Esophagus (tissue), 2 donors: ENCODE measurements at regions not wholly inside any gene's neighbourhood (a gene's known extent, or its start where the extent isn't known, plus 50 kb on each side); places are given as distances from the start of the nearest gene placed in this dataset.

Source experiments
- H3K27ac ChIP-seq, 2 donors: one replicate each; pipeline ENCODE4 v1.5.1; 2013; ENCODE audit warnings: low read depth in 2 of 2, mild to moderate bottlenecking in 2 of 2, inconsistent platforms in 1 of 2, low read length in 1 of 2, moderate library complexity in 1 of 2
- H3K27me3 ChIP-seq, 2 donors: one replicate each; pipeline ENCODE4 v1.6.1; 2013; ENCODE audit warnings: low read length in 2 of 2, control low read depth in 1 of 2, mild to moderate bottlenecking in 1 of 2; ENCODE audit not compliant: insufficient read depth in 2 of 2, control insufficient read depth in 1 of 2
- H3K36me3 ChIP-seq, 2 donors: one replicate each; pipeline ENCODE4 v1.6.1; 2013; ENCODE audit warnings: low read length in 1 of 2; ENCODE audit not compliant: control insufficient read depth in 2 of 2, insufficient read depth in 2 of 2
- H3K4me1 ChIP-seq, 2 donors: one replicate each; pipeline ENCODE4 v1.6.1; 2013; ENCODE audit warnings: low read length in 1 of 2; ENCODE audit not compliant: control insufficient read depth in 2 of 2, insufficient read depth in 2 of 2
- H3K4me3 ChIP-seq, 2 donors: one replicate each; pipeline ENCODE4 v1.5.1; 2013; ENCODE audit warnings: low read length in 2 of 2, mild to moderate bottlenecking in 2 of 2, low read depth in 1 of 2, moderate library complexity in 1 of 2
- H3K9me3 ChIP-seq, 2 donors: one replicate each; pipeline ENCODE4 v1.6.1; 2013; ENCODE audit warnings: mild to moderate bottlenecking in 2 of 2, low read depth in 1 of 2, low read length in 1 of 2, moderate library complexity in 1 of 2; ENCODE audit not compliant: control insufficient read depth in 2 of 2, insufficient read depth in 1 of 2
- WGBS, 2 donors: extraction: QIAGEN DNeasy Blood & Tissue Kit; methylation state at CpG; one replicate each; pipeline ENCODE4 v1.1.7; 2013; 5-methylcytosine and 5-hydroxymethylcytosine counted together
- donor health status: healthy with polysubstance abuse.
- donor health status: Bipolar disorder and iron deficiency.

DNA sequence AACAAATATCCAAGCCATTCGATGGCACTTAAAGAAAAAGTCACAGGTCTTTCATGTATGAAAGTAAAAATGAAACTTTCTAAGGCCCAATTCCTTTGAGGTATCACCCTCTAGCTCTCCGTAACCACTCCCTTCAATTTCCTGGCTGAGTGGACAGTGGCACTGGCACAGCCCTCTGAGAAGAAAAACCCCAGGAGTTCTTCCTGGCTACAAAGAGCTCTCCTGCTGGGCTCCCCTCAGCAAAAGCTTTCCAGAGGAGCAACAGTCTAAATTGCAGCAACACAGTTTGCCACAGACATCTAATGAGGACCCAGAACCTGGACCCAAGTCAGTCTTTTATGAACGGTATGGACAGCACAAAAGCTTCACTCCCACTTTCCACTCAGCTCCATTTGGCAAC is 71.8 kb downstream of the FUNDC1 start:
- WGBS, 2 donors: 85 to 88% methylated on average over 3 of the region's 3 CpGs
- Histone ChIP-seq H3K27ac (no peak overlapping the region), H3K4me1 (no peaks in the 10 kb centered on the region), H3K27me3 (no peaks in the 10 kb centered on the region), H3K36me3 (no peaks in the 10 kb centered on the region), H3K4me3 (no peak overlapping the region), H3K9me3 (no peaks in the 10 kb centered on the region)

GRCh38 chrX:44462850-44463249 is 79.8 kb downstream of the FUNDC1 start:
- 55 to 59% methylated on average over 4 of the region's 4 CpGs for WGBS, 2 donors
- Histone ChIP-seq H3K4me1 (no peaks in the 10 kb centered on the region), H3K27ac (no peak overlapping the region), H3K9me3 (no peaks in the 10 kb centered on the region), H3K36me3 (no peaks in the 10 kb centered on the region), H3K27me3 (no peaks in the 10 kb centered on the region), H3K4me3 (no peak overlapping the region)

DNA sequence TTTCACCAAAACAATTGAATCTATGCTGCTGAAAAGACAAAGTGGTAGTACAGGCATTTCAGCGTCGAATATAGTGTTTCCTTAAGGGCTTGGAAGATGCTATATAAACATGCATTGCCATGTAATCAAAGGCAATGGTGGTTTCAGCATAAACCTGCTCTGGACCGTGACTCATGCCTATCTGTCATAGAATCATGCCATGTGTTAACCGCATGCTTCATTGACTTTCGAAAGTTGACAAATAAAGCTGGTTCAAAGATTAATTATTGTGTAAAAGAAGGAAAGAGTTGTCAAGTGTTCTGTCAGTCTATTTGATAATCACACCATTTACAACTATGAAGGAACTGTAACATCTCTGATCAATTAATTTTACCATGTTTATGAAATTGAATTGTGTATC is 83.2 kb downstream of the FUNDC1 start:
- Histone ChIP-seq H3K36me3 (no peaks in the 10 kb centered on the region), H3K27me3 (no peaks in the 10 kb centered on the region)
- WGBS, 2 donors: 50 to 66% methylated on average over 5 of the region's 5 CpGs

DNA sequence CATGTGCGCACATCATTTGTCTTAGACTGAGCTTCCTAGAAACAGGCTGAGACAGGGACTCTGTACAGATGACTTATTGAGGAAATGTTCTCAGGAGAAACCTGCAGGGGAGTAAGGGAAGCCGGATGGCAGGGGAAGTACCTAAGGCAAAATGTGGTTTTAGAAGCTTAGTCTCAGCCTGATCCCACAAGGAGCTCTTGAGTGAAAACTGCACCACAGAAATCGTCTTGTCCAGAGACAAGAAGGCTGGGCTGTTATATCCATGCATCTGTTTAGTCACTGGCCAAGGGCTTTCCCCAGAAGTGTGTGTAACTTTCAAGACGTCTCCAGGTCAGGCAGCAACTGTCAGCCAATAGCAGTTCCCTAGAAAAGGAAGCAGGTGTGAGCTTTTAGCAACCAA is 86.0 kb downstream of the FUNDC1 start:
- H3K36me3 ChIP-seq: no peaks in the 10 kb centered on the region
- no peaks in the 10 kb centered on the region for H3K9me3 ChIP-seq
- H3K27ac ChIP-seq: no peak overlapping the region
- H3K4me1 ChIP-seq: no peaks in the 10 kb centered on the region
- H3K4me3 ChIP-seq: no peak overlapping the region
- 47 to 53% methylated on average over 4 of the region's 4 CpGs for WGBS, 2 donors
- H3K27me3 ChIP-seq: peaks cover 0 to 5% of the 10 kb centered on the region in 2 donors

More for the DNA sequence above, 83.2 kb downstream of the FUNDC1 start:
- Histone ChIP-seq H3K4me3 (no peak overlapping the region), H3K4me1 (no peaks in the 10 kb centered on the region), H3K9me3 (no peaks in the 10 kb centered on the region), H3K27ac (no peak overlapping the region)

- H3K27ac ChIP-seq: no peak overlapping the region
These were observed 91.6 kb downstream of the FUNDC1 start for GRCh38 chrX:44451056-44451455.

GRCh38 chrX:44447214-44447613 is 95.4 kb downstream of the FUNDC1 start:
- no peaks in the 10 kb centered on the region for H3K9me3 ChIP-seq
- WGBS, 2 donors: 28 to 42% methylated on average over 2 of the region's 2 CpGs
- no peaks in the 10 kb centered on the region for H3K36me3 ChIP-seq
- no peaks in the 10 kb centered on the region for H3K4me1 ChIP-seq
- no peaks in the 10 kb centered on the region for H3K27me3 ChIP-seq
- no peak overlapping the region for H3K27ac ChIP-seq
- no peak overlapping the region for H3K4me3 ChIP-seq

More at GRCh38 chrX:44451056-44451455, 91.6 kb downstream of the FUNDC1 start:
- Histone ChIP-seq H3K9me3 (no peaks in the 10 kb centered on the region), H3K4me3 (no peak overlapping the region), H3K27me3 (peaks cover 0 to 5% of the 10 kb centered on the region in 2 donors), H3K36me3 (no peaks in the 10 kb centered on the region), H3K4me1 (no peaks in the 10 kb centered on the region)
- WGBS, 2 donors: 83 to 85% methylated on average over 5 of the region's 5 CpGs

DNA sequence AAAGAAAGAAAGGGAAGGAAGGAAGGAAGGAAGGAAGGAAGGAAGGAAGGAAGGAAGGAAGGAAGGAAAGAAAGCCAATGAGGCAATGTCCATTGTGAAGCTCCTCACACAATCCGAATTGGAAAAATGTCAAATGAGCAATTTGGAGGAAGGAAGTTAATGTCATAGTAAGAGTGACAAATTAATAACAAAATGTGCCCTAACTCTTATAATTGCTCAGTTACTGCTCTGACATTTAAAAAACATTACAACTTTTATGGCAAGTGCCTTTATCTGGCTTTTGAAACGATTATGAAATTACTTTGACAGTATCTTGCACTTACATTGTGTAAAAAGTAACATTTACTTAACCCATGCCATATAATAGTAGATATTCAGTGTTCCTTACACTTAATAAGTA is 96.5 kb upstream of the EFHC2 start:
- Histone ChIP-seq H3K36me3 (no peaks in the 10 kb centered on the region), H3K4me1 (no peaks in the 10 kb centered on the region), H3K9me3 (no peaks in the 10 kb centered on the region), H3K4me3 (no peak overlapping the region), H3K27ac (no peak overlapping the region), H3K27me3 (no peaks in the 10 kb centered on the region)
- 15 to 22% methylated on average over 2 of the region's 2 CpGs for WGBS, 2 donors

DNA sequence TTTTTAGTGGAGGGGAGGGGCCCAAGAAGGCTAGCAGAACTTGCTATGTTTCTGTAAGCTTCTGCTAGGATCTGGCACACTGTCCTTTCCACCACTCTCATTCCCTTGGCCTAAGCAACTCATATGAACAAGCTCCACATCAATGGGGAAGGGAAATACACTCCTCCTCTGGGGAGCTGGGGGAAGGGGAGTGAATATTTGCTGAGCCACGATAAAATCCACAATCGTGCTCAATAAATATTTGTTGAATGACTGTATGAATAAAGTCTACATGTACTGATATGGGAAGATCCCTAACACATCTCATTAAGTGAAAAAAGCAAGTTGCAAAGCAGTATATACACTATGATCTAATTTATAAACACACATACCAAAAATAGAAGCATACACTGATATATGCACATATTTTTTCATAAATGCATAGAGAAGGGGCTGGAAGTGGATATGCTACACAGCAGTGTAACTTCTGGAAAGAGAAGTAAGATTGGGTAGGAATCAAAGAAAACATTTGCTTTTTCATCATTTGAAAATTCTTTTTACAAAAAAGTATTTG is 95.8 kb upstream of the EFHC2 start:
- Histone ChIP-seq H3K36me3 (no peaks in the 10 kb centered on the region), H3K9me3 (no peaks in the 10 kb centered on the region), H3K4me1 (no peaks in the 10 kb centered on the region), H3K27me3 (no peaks in the 10 kb centered on the region), H3K4me3 (no peak overlapping the region), H3K27ac (no peak overlapping the region)
- WGBS, 2 donors: 39 to 41% methylated on average over 2 of the region's 2 CpGs

DNA sequence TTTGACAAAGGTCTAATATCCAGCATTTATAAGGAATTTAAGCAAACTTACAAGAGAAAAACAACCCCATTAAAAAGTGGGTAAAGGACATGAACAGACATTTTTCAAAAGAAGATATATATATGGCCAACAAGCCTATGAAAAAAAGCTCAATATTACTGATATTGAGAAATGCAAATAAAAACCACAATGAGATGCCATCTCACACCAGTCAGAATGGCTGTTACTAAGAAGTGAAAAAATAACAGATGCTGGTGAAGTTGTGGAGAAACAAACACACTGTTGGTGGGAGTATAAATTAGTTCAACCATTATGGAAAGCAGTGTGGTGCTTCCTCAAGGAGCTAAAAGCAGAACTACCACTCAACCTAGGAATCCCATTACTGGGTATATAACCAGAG is 91.6 kb upstream of the EFHC2 start:
- no peaks in the 10 kb centered on the region for H3K9me3 ChIP-seq
- no peak overlapping the region for H3K4me3 ChIP-seq
- H3K27me3 ChIP-seq: no peaks in the 10 kb centered on the region
- no peaks in the 10 kb centered on the region for H3K4me1 ChIP-seq
- H3K27ac ChIP-seq: no peak overlapping the region
- no peaks in the 10 kb centered on the region for H3K36me3 ChIP-seq

- Histone ChIP-seq H3K4me1 (no peaks in the 10 kb centered on the region), H3K36me3 (no peaks in the 10 kb centered on the region), H3K27ac (no peak overlapping the region), H3K9me3 (no peaks in the 10 kb centered on the region), H3K27me3 (no peaks in the 10 kb centered on the region), H3K4me3 (no peak overlapping the region)
- 69 to 78% methylated on average over 3 of the region's 3 CpGs for WGBS, 2 donors
These were observed 90.1 kb upstream of the EFHC2 start for GRCh38 chrX:44433556-44433955.
